Liver (tissue), 8 donors: ENCODE measurements at regions not wholly inside any gene's neighbourhood (a gene's known extent, or its start where the extent isn't known, plus 50 kb on each side); places are given as distances from the start of the nearest gene placed in this dataset.

Experiments used
- DNase-seq: peaks from one replicate; pipeline ENCODE4 v3.0.0-alpha.2; 2017; ENCODE audit warnings: low spot score
- H3K27ac ChIP-seq, 2 donors: one replicate each; pipeline ENCODE4 v1.7.0; 2013; ENCODE audit warnings: inconsistent platforms in 2 of 2, low read length in 2 of 2, control low read depth in 1 of 2, low read depth in 1 of 2, mild to moderate bottlenecking in 1 of 2
- H3K27me3 ChIP-seq, 4 donors: one replicate each; pipeline versions ENCODE4 v1.6.1 to v1.7.0; 2013; ENCODE audit warnings: low read length in 3 of 4, inconsistent platforms in 1 of 4, mild to moderate bottlenecking in 1 of 4, moderate library complexity in 1 of 4; ENCODE audit not compliant: control insufficient read depth in 4 of 4, insufficient read depth in 4 of 4
- H3K36me3 ChIP-seq, 4 donors: one replicate each; pipeline versions ENCODE4 v1.6.1 to v1.7.0; 2013; ENCODE audit warnings: low read length in 3 of 4, mild to moderate bottlenecking in 3 of 4, low read depth in 1 of 4, moderate library complexity in 1 of 4; ENCODE audit not compliant: control insufficient read depth in 4 of 4, insufficient read depth in 3 of 4
- H3K4me1 ChIP-seq, 4 donors: one replicate each; pipeline versions ENCODE4 v1.6.1 to v1.7.0; 2013; ENCODE audit warnings: low read length in 3 of 4, mild to moderate bottlenecking in 3 of 4, moderate library complexity in 1 of 4; ENCODE audit not compliant: control insufficient read depth in 4 of 4, insufficient read depth in 4 of 4
- H3K4me3 ChIP-seq, 3 donors: one replicate each; pipeline versions ENCODE4 v1.6.1 to v1.7.0; 2013; ENCODE audit warnings: low read length in 3 of 3, control low read depth in 1 of 3, low read depth in 1 of 3, mild to moderate bottlenecking in 1 of 3
- H3K9ac ChIP-seq, 2 donors: one replicate each; pipeline ENCODE4 v1.7.0; 2013; ENCODE audit warnings: low read length in 2 of 2, mild to moderate bottlenecking in 2 of 2, moderate library complexity in 2 of 2, control low read depth in 1 of 2, low read depth in 1 of 2
- H3K9me3 ChIP-seq, 4 donors: one replicate each; pipeline versions ENCODE4 v1.6.1 to v1.7.0; 2013; ENCODE audit warnings: low read length in 3 of 4; ENCODE audit not compliant: control insufficient read depth in 4 of 4
- EGR1 ChIP-seq, 2 donors: IDR thresholded peaks; 2 replicates each; pipeline ENCODE4 v1.6.1; 2016 to 2018; ENCODE audit warnings: antibody characterized with exemption in 2 of 2, low read depth in 2 of 2
- FOXA1 ChIP-seq: IDR thresholded peaks from 2 replicates; pipeline ENCODE4 v1.6.1; 2016; ENCODE audit warnings: antibody characterized with exemption
- FOXA2 ChIP-seq: IDR thresholded peaks from 2 replicates; pipeline ENCODE4 v1.6.1; 2016; ENCODE audit warnings: antibody characterized with exemption
- GABPA ChIP-seq, 2 donors: IDR thresholded peaks in 1 of 2; conservative IDR thresholded peaks in 1 of 2; 2 replicates each; pipeline ENCODE4 v1.6.1; 2016; ENCODE audit warnings: antibody characterized with exemption in 2 of 2, mild to moderate bottlenecking in 1 of 2, moderate library complexity in 1 of 2
- HNF4A ChIP-seq, 2 donors: conservative IDR thresholded peaks; 2 replicates each; pipeline ENCODE4 v1.6.1; 2016; ENCODE audit warnings: antibody characterized with exemption in 2 of 2, mild to moderate bottlenecking in 2 of 2
- HNF4G ChIP-seq: IDR thresholded peaks from 2 replicates; pipeline ENCODE4 v1.6.1; 2016; ENCODE audit warnings: antibody characterized with exemption
- JUND ChIP-seq, 2 donors: IDR thresholded peaks; 2 replicates each; pipeline ENCODE4 v1.6.1; 2016; ENCODE audit warnings: antibody characterized with exemption in 2 of 2
- NR2F2 ChIP-seq: IDR thresholded peaks from 2 replicates; pipeline ENCODE4 v1.6.1; 2016; ENCODE audit warnings: antibody characterized with exemption
- RAD21 ChIP-seq, 2 donors: IDR thresholded peaks; 2 replicates each; pipeline ENCODE4 v1.6.1; 2016; ENCODE audit warnings: antibody characterized with exemption in 2 of 2, mild to moderate bottlenecking in 2 of 2
- RXRA ChIP-seq, 2 donors: IDR thresholded peaks; 2 replicates each; pipeline ENCODE4 v1.6.1; 2017 to 2018; ENCODE audit warnings: antibody characterized with exemption in 2 of 2, mild to moderate bottlenecking in 1 of 2
- SP1 ChIP-seq: IDR thresholded peaks from 2 replicates; pipeline ENCODE4 v1.6.1; 2018; ENCODE audit warnings: antibody characterized with exemption, mild to moderate bottlenecking
- TAF1 ChIP-seq: conservative IDR thresholded peaks from 2 replicates; pipeline ENCODE4 v1.6.1; 2016; ENCODE audit warnings: antibody characterized with exemption, mild to moderate bottlenecking
- YY1 ChIP-seq: IDR thresholded peaks from 2 replicates; pipeline ENCODE4 v1.6.1; 2016; ENCODE audit warnings: antibody characterized with exemption, mild to moderate bottlenecking
- WGBS: extraction: QIAGEN DNeasy Blood & Tissue Kit; methylation state at CpG from one replicate; pipeline ENCODE4 v1.1.7; 2013; 5-methylcytosine and 5-hydroxymethylcytosine counted together
- TF ChIP-seq, protein P1 (sequence below): IDR thresholded peaks from 2 replicates; pipeline ENCODE4 v1.6.1; 2016; ENCODE audit warnings: antibody characterized with exemption
- TF ChIP-seq, protein P2 (sequence below): fragments of 150-350 bp; IDR thresholded peaks from 2 replicates; pipeline ENCODE4 v1.5.1; 2017; ENCODE audit warnings: improper control_type of control experiment, low read depth, low read length; ENCODE audit not compliant: missing input control
- TF ChIP-seq, protein P3 (sequence below): IDR thresholded peaks from 2 replicates; pipeline ENCODE4 v1.6.1; 2016; ENCODE audit warnings: antibody characterized with exemption, mild to moderate bottlenecking
- TF ChIP-seq, protein P4 (sequence below): IDR thresholded peaks from 2 replicates; pipeline ENCODE4 v1.6.1; 2016; ENCODE audit warnings: antibody characterized with exemption
- TF ChIP-seq, protein P5 (sequence below): IDR thresholded peaks from 2 replicates; pipeline ENCODE4 v1.6.1; 2016; ENCODE audit warnings: antibody characterized with exemption
- donor health status: healthy.
- donor health status: healthy.
- donor health status: healthy.
- donor health status: healthy.
- donor health status: healthy.

DNA sequence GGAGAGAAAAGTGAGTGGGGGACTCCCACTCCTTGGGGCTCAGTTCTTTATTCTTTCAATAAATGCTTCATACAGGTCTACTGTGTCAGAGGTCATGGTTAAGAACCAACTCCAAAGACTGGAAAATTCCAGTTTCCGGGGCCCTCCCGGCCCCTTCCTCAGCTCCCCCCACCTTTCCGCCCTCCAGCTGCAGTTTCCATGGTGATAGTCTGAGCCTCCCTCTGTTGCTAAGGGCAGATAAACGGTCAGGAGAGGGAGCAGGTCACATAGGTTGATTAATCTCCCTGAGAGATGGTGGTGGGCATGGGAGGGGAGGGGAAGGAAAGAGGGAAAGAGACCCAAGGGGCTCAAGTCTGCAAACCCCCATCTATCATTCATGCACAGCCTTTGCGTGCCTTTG lies 131.5 kb upstream of the USP29 start:
- H3K9ac ChIP-seq = no peak overlapping the region
- H3K4me3 ChIP-seq = no peak overlapping the region
- no peak overlapping the region for H3K27ac ChIP-seq
- peaks cover 6 to 17% (median 9%) of the 10 kb centered on the region in 4 donors for H3K9me3 ChIP-seq
- no peaks in the 10 kb centered on the region for H3K36me3 ChIP-seq
- TF ChIP-seq RAD21 (IDR thresholded peaks at IDR 0.05) (no peak), GABPA (IDR thresholded peaks at IDR 0.05 in 1 of 2, conservative IDR thresholded peaks at IDR 0.05 in 1 of 2) (no peak), YY1 (no peak), SP1 (no peak), FOXA1 (no peak), JUND (IDR thresholded peaks at IDR 0.05) (no peak), HNF4A (conservative IDR thresholded peaks at IDR 0.05) (no peak), FOXA2 (no peak), RXRA (IDR thresholded peaks at IDR 0.05) (no peak), NR2F2 (no peak), TAF1 (no peak)
- TF ChIP-seq, protein P1, sequence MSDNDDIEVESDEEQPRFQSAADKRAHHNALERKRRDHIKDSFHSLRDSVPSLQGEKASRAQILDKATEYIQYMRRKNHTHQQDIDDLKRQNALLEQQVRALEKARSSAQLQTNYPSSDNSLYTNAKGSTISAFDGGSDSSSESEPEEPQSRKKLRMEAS = no peak
- TF ChIP-seq, protein P2, sequence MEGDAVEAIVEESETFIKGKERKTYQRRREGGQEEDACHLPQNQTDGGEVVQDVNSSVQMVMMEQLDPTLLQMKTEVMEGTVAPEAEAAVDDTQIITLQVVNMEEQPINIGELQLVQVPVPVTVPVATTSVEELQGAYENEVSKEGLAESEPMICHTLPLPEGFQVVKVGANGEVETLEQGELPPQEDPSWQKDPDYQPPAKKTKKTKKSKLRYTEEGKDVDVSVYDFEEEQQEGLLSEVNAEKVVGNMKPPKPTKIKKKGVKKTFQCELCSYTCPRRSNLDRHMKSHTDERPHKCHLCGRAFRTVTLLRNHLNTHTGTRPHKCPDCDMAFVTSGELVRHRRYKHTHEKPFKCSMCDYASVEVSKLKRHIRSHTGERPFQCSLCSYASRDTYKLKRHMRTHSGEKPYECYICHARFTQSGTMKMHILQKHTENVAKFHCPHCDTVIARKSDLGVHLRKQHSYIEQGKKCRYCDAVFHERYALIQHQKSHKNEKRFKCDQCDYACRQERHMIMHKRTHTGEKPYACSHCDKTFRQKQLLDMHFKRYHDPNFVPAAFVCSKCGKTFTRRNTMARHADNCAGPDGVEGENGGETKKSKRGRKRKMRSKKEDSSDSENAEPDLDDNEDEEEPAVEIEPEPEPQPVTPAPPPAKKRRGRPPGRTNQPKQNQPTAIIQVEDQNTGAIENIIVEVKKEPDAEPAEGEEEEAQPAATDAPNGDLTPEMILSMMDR = no peak
- TF ChIP-seq, protein P3, sequence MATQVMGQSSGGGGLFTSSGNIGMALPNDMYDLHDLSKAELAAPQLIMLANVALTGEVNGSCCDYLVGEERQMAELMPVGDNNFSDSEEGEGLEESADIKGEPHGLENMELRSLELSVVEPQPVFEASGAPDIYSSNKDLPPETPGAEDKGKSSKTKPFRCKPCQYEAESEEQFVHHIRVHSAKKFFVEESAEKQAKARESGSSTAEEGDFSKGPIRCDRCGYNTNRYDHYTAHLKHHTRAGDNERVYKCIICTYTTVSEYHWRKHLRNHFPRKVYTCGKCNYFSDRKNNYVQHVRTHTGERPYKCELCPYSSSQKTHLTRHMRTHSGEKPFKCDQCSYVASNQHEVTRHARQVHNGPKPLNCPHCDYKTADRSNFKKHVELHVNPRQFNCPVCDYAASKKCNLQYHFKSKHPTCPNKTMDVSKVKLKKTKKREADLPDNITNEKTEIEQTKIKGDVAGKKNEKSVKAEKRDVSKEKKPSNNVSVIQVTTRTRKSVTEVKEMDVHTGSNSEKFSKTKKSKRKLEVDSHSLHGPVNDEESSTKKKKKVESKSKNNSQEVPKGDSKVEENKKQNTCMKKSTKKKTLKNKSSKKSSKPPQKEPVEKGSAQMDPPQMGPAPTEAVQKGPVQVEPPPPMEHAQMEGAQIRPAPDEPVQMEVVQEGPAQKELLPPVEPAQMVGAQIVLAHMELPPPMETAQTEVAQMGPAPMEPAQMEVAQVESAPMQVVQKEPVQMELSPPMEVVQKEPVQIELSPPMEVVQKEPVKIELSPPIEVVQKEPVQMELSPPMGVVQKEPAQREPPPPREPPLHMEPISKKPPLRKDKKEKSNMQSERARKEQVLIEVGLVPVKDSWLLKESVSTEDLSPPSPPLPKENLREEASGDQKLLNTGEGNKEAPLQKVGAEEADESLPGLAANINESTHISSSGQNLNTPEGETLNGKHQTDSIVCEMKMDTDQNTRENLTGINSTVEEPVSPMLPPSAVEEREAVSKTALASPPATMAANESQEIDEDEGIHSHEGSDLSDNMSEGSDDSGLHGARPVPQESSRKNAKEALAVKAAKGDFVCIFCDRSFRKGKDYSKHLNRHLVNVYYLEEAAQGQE = no peak
- DNase-seq = no peak
- H3K27me3 ChIP-seq = no peaks in the 10 kb centered on the region
- WGBS = 52% methylated on average over 5 of the region's 5 CpGs
- H3K4me1 ChIP-seq = no peaks in the 10 kb centered on the region

DNA sequence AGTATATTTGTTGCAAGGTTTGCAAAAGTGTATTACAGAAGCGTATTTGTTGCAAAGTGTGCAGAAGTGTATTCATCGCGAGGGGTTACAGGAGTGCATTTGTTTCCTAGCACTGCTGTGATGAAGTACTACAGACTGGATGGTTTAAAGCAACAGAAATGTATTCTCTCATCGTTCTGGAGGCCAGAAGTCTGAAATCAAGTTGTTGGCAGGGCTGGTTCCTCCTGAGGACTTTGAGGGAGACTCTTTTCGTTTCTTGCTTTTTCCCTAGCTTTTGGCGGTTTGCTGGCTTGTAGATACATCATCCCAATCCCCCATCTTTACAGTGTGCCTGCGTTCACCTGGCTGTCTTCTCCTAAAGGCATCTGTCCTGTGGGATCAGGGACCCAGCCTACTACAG lies 127.9 kb upstream of the USP29 start:
- WGBS = 87% methylated on average over 7 of the region's 7 CpGs
- no peak overlapping the region for H3K27ac ChIP-seq
- no peak overlapping the region for H3K9ac ChIP-seq
- no peak overlapping the region for H3K4me3 ChIP-seq
- no peak for DNase-seq
- no peaks in the 10 kb centered on the region for H3K4me1 ChIP-seq
- TF ChIP-seq, protein P3 = no peak
- TF ChIP-seq TAF1 (no peak), FOXA1 (no peak), HNF4A (conservative IDR thresholded peaks at IDR 0.05) (no peak), HNF4G (no peak), EGR1 (IDR thresholded peaks at IDR 0.05; ENCODE audit: low read depth in 2 of 2) (no peak), YY1 (no peak), FOXA2 (no peak), RXRA (IDR thresholded peaks at IDR 0.05) (no peak), SP1 (no peak), RAD21 (IDR thresholded peaks at IDR 0.05) (no peak), GABPA (IDR thresholded peaks at IDR 0.05 in 1 of 2, conservative IDR thresholded peaks at IDR 0.05 in 1 of 2) (no peak)
- TF ChIP-seq, protein P4, sequence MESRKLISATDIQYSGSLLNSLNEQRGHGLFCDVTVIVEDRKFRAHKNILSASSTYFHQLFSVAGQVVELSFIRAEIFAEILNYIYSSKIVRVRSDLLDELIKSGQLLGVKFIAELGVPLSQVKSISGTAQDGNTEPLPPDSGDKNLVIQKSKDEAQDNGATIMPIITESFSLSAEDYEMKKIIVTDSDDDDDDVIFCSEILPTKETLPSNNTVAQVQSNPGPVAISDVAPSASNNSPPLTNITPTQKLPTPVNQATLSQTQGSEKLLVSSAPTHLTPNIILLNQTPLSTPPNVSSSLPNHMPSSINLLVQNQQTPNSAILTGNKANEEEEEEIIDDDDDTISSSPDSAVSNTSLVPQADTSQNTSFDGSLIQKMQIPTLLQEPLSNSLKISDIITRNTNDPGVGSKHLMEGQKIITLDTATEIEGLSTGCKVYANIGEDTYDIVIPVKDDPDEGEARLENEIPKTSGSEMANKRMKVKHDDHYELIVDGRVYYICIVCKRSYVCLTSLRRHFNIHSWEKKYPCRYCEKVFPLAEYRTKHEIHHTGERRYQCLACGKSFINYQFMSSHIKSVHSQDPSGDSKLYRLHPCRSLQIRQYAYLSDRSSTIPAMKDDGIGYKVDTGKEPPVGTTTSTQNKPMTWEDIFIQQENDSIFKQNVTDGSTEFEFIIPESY = no peak
- TF ChIP-seq, protein P1 = no peak
- TF ChIP-seq, protein P5, sequence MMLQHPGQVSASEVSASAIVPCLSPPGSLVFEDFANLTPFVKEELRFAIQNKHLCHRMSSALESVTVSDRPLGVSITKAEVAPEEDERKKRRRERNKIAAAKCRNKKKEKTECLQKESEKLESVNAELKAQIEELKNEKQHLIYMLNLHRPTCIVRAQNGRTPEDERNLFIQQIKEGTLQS = no peak
- H3K27me3 ChIP-seq = no peaks in the 10 kb centered on the region
- no peaks in the 10 kb centered on the region for H3K36me3 ChIP-seq
- H3K9me3 ChIP-seq = peaks cover 2 to 22% (median 8%) of the 10 kb centered on the region in 4 donors
